K562 (cell line): ENCODE measurements at regions not wholly inside any gene's neighbourhood (a gene's known extent, or its start where the extent isn't known, plus 50 kb on each side); places are given as distances from the start of the nearest gene placed in this dataset.

Experiments
- CREB1 ChIP-seq, 2 experiments: sonication (generic) in 1 of 2; formaldehyde crosslinking in 1 of 2; IDR thresholded peaks; 2 replicates each; pipeline versions ENCODE4 v1.6.1 to v1.8.0; 2012 to 2022; ENCODE audit warnings: inconsistent platforms in 1 of 2, mild to moderate bottlenecking in 1 of 2, missing genetic modification reagents in 1 of 2, moderate library complexity in 1 of 2
- CTCF ChIP-seq, 3 experiments: IDR thresholded peaks in 2 of 3; conservative IDR thresholded peaks in 1 of 3; 2 replicates each; pipeline ENCODE4 v1.5.1; 2011 to 2012; ENCODE audit warnings: low read length in 3 of 3, mild to moderate bottlenecking in 3 of 3, control low read depth in 2 of 3, improper control_type of control experiment in 1 of 3, inconsistent platforms in 1 of 3, low read depth in 1 of 3, mixed read lengths in 1 of 3, moderate library complexity in 1 of 3; ENCODE audit not compliant: insufficient read depth in 2 of 3
- EP300 ChIP-seq: IDR thresholded peaks from 2 replicates; pipeline ENCODE4 v1.6.1; 2012; ENCODE audit warnings: low read length, improper control_type of control experiment
- HDGF ChIP-seq: fragments of 450-650 bp; IDR thresholded peaks from 2 replicates; pipeline ENCODE4 v1.6.1; 2016
- PHF8 ChIP-seq: fragments of 200-600 bp; sonication (generic); IDR thresholded peaks from 2 replicates; pipeline ENCODE4 v1.6.1; 2012; ENCODE audit warnings: mixed run types, mild to moderate bottlenecking, inconsistent platforms, low read length, moderate library complexity, borderline replicate concordance
- ZNF121 ChIP-seq: sonication (generic); formaldehyde crosslinking; conservative IDR thresholded peaks from 2 replicates; pipeline ENCODE4 v1.8.0; 2022; ENCODE audit warnings: missing genetic modification reagents

- TF ChIP-seq HDGF (no peak), CTCF (IDR thresholded peaks at IDR 0.05 in 2 of 3, conservative IDR thresholded peaks at IDR 0.05 in 1 of 3; ENCODE audit: insufficient read depth in 2 of 3, low read depth in 1 of 3, low read length in 3 of 3) (no peak), ZNF121 (no peak), EP300 (no peak), CREB1 (IDR thresholded peaks at IDR 0.05) (no peak), CREB1 (CRISPR knock-in tag; IDR thresholded peaks at IDR 0.05) (no peak), PHF8 (no peak)
Measured at GRCh38 chr4:100644150-100644549, 126.3 kb upstream of the EMCN start.
